ENCODE measurements at regions not wholly inside any gene's neighbourhood (a gene's known extent, or its start where the extent isn't known, plus 50 kb on each side); places are given as distances from the start of the nearest gene placed in this dataset.

GRCh38 chr19:30167206-30167868, 204.8 kb upstream of the ZNF536 start:
- TF ChIP-seq, protein P1, sequence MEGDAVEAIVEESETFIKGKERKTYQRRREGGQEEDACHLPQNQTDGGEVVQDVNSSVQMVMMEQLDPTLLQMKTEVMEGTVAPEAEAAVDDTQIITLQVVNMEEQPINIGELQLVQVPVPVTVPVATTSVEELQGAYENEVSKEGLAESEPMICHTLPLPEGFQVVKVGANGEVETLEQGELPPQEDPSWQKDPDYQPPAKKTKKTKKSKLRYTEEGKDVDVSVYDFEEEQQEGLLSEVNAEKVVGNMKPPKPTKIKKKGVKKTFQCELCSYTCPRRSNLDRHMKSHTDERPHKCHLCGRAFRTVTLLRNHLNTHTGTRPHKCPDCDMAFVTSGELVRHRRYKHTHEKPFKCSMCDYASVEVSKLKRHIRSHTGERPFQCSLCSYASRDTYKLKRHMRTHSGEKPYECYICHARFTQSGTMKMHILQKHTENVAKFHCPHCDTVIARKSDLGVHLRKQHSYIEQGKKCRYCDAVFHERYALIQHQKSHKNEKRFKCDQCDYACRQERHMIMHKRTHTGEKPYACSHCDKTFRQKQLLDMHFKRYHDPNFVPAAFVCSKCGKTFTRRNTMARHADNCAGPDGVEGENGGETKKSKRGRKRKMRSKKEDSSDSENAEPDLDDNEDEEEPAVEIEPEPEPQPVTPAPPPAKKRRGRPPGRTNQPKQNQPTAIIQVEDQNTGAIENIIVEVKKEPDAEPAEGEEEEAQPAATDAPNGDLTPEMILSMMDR (IDR thresholded peaks at IDR 0.05) = no peak

DNA sequence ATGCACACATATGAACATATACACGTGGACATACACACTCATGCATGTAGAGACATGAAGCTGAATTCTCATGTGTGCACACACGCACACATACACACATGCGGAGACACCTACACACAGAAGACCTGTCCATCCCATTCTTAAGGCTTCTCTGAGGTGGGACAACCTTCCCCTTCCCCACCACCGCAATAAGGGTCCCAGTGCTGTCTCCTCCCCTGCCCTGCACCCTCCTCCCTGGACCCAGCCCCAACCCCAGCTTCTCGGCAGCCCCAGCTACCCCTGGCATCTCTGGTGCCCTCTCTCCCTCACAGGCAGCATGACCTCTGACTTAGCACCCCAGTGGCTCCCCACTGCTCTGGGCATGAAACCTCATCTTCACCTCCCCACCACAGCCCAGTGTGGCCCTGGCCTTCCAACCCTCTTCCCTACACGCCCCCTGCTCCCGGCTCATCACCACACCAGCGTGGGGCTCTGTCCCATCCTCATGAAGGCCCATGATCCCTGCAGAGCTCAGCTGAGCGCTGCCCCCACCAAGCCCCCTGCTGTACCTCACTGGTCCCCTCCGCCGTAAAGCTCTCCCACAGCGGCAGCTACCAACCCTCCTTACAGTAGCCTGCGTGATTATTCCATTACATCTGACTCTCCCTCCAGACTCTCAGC, 204.1 kb upstream of the ZNF536 start:
- TF ChIP-seq, protein P1 (IDR thresholded peaks at IDR 0.05) = no peak

GRCh38 chr19:30168760-30169159, 203.4 kb upstream of the ZNF536 start:
- TF ChIP-seq, protein P1 (IDR thresholded peaks at IDR 0.05) = no peak

- TF ChIP-seq, protein P1 (IDR thresholded peaks at IDR 0.05) = no peak
Observed at GRCh38 chr19:30169196-30169900, 202.8 kb upstream of the ZNF536 start.

GRCh38 chr19:30170081-30170480, 202.1 kb upstream of the ZNF536 start:
- TF ChIP-seq, protein P1 (IDR thresholded peaks at IDR 0.05) = no peak

DNA sequence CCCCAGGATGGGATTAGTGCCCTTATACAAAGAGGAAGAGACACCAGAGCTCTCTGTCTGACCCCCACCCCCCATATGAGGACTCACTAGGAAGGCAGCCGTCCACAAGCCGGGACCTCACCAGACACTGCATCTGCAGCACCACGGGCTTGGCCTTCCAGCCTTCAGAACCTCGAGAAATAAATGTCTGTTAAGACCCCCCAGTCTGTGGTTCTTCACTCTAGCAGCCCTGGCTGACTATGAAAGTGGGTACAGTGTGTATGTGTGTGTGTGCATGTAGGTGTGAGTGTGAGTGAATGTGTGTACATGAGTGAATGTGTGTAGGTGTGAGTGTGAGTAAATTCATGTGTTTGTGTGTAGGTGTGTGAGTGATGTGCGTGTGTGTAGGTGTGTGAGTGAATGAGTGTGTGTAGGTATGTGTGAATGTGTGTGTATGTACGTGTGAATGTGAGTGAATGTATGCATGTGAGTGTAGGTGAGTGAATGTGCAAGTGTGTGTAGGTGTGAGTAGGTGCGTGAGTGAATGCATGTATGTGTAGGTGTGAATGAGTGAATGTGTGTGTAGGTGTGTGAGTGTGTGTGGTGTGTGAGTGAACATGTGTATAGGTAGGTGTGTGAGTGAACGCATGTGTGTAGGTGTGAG, 201.6 kb upstream of the ZNF536 start:
- TF ChIP-seq, protein P1 (IDR thresholded peaks at IDR 0.05) = no peak

GRCh38 chr19:30171138-30171635, 201.0 kb upstream of the ZNF536 start:
- TF ChIP-seq, protein P1 (IDR thresholded peaks at IDR 0.05) = no peak
